Vagina (tissue), 2 donors: ENCODE measurements at regions not wholly inside any gene's neighbourhood (a gene's known extent, or its start where the extent isn't known, plus 50 kb on each side); places are given as distances from the start of the nearest gene placed in this dataset.

Source experiments
- CTCF ChIP-seq, 3 experiments: fragments of 450-650 bp in 2 of 3; fragments of 200-600 bp in 1 of 3; sonication (generic) in 1 of 3; IDR thresholded peaks; one replicate each; pipeline ENCODE4 v1.5.1; 2017 to 2019; ENCODE audit warnings: antibody characterized with exemption in 3 of 3, mild to moderate bottlenecking in 2 of 3, moderate library complexity in 2 of 3
- POLR2A ChIP-seq, 2 donors: fragments of 450-650 bp; IDR thresholded peaks; one replicate each; pipeline ENCODE4 v1.6.1; 2017; ENCODE audit warnings: antibody characterized with exemption in 2 of 2, mild to moderate bottlenecking in 2 of 2, moderate library complexity in 2 of 2
- POLR2AphosphoS5 ChIP-seq, 2 donors: sonication (generic); formaldehyde crosslinking; IDR thresholded peaks; one replicate each; pipeline ENCODE4 v1.9.0; 2017; ENCODE audit warnings: antibody characterized with exemption in 2 of 2, mild to moderate bottlenecking in 2 of 2, low read depth in 1 of 2; ENCODE audit not compliant: insufficient read depth in 1 of 2

- TF ChIP-seq POLR2A (IDR thresholded peaks at IDR 0.05) (no peak), CTCF (IDR thresholded peaks at IDR 0.05) (no peak), POLR2AphosphoS5 (IDR thresholded peaks at IDR 0.05; ENCODE audit: insufficient read depth in 1 of 2, low read depth in 1 of 2) (no peak)
These were observed 95.8 kb upstream of the ABCA1 start for GRCh38 chr9:105023788-105024187.
